ENCODE measurements at regions not wholly inside any gene's neighbourhood (a gene's known extent, or its start where the extent isn't known, plus 50 kb on each side); places are given as distances from the start of the nearest gene placed in this dataset.

- FAIRE-seq, result no peak
- no peak overlapping the region for H3K4me3 ChIP-seq
- TF ChIP-seq CTCF (IDR thresholded peaks at IDR 0.05), result no peak
- no peaks in the 10 kb centered on the region for H3K36me3 ChIP-seq
- no peak for DNase-seq
- intact Hi-C loops (cut with DNase I), result no loop called here
- H3K9me3 ChIP-seq, result no peaks in the 10 kb centered on the region
- H3K27me3 ChIP-seq, result no peaks in the 10 kb centered on the region
- H3K4me1 ChIP-seq, result no peaks in the 10 kb centered on the region
- ATAC-seq, result no peak
- no peak overlapping the region for H3K27ac ChIP-seq
Measured at GRCh38 chr14:39939023-39939422, 506.8 kb upstream of the FBXO33 start.

- 74 to 81% methylated on average over 6 of the region's 6 CpGs for WGBS, 2 donors
- Histone ChIP-seq H3K4me1 (no peaks in the 10 kb centered on the region), H3K27ac (no peak overlapping the region), H3K4me3 (no peak overlapping the region), H3K36me3 (no peaks in the 10 kb centered on the region), H3K9me3 (no peaks in the 10 kb centered on the region), H3K27me3 (no peaks in the 10 kb centered on the region)
- intact Hi-C loops (cut with DNase I), result no loop called here
- ATAC-seq (no peak), FAIRE-seq (no peak), DNase-seq (no peak)
- no peak for TF ChIP-seq CTCF (IDR thresholded peaks at IDR 0.05)
Measured at GRCh38 chr14:39912192-39913100, 480.2 kb upstream of the FBXO33 start.

GRCh38 chr14:39897657-39898056, 465.4 kb upstream of the FBXO33 start:
- Histone ChIP-seq H3K4me1 (no peaks in the 10 kb centered on the region), H3K27ac (no peak overlapping the region), H3K4me3 (no peak overlapping the region), H3K9me3 (no peaks in the 10 kb centered on the region), H3K27me3 (no peaks in the 10 kb centered on the region), H3K36me3 (no peaks in the 10 kb centered on the region)
- 80% methylated on average over 2 of the region's 2 CpGs for WGBS, 2 donors
- FAIRE-seq, result no peak
- no peak for DNase-seq
- intact Hi-C loops (cut with DNase I), result no loop called here
- ATAC-seq, result no peak
- no peak for TF ChIP-seq CTCF (IDR thresholded peaks at IDR 0.05)

GRCh38 chr14:39890026-39890425, 457.8 kb upstream of the FBXO33 start:
- intact Hi-C loops (cut with DNase I), result no loop called here
- Histone ChIP-seq H3K4me3 (no peak overlapping the region), H3K27me3 (no peaks in the 10 kb centered on the region), H3K9me3 (no peaks in the 10 kb centered on the region), H3K4me1 (no peaks in the 10 kb centered on the region), H3K27ac (no peak overlapping the region), H3K36me3 (no peaks in the 10 kb centered on the region)
- DNase-seq, result no peak
- WGBS, 2 donors, result 19 to 22% methylated on average over 1 of the region's 1 CpG
- no peak for FAIRE-seq
- no peak for TF ChIP-seq CTCF (IDR thresholded peaks at IDR 0.05)
- ATAC-seq, result no peak

- no peaks in the 10 kb centered on the region for H3K9me3 ChIP-seq
- intact Hi-C loops (cut with DNase I), result no loop called here
Measured at GRCh38 chr14:39884091-39884490, 451.9 kb upstream of the FBXO33 start.

More at GRCh38 chr14:39884091-39884490, 451.9 kb upstream of the FBXO33 start:
- FAIRE-seq (no peak), DNase-seq (no peak), ATAC-seq (no peak)
- H3K27ac ChIP-seq, result no peak overlapping the region
- no peaks in the 10 kb centered on the region for H3K4me1 ChIP-seq
- TF ChIP-seq CTCF (IDR thresholded peaks at IDR 0.05), result no peak
- no peaks in the 10 kb centered on the region for H3K36me3 ChIP-seq
- no peak overlapping the region for H3K4me3 ChIP-seq
- no peaks in the 10 kb centered on the region for H3K27me3 ChIP-seq

Data from pancreas (tissue), 10 donors.